Neural progenitor cell (in vitro differentiated cells): ENCODE measurements at regions not wholly inside any gene's neighbourhood (a gene's known extent, or its start where the extent isn't known, plus 50 kb on each side); places are given as distances from the start of the nearest gene placed in this dataset.

Source experiments
- CTCF ChIP-seq: fragments of 200-600 bp; sonication (generic); IDR thresholded peaks from 2 replicates; pipeline ENCODE4 v1.5.1; 2017; ENCODE audit warnings: antibody characterized with exemption, mild to moderate bottlenecking
- EZH2phosphoT487 ChIP-seq: fragments of 200-600 bp; sonication (generic); IDR thresholded peaks from 2 replicates; pipeline ENCODE4 v1.6.1; 2017; ENCODE audit warnings: antibody characterized with exemption

DNA sequence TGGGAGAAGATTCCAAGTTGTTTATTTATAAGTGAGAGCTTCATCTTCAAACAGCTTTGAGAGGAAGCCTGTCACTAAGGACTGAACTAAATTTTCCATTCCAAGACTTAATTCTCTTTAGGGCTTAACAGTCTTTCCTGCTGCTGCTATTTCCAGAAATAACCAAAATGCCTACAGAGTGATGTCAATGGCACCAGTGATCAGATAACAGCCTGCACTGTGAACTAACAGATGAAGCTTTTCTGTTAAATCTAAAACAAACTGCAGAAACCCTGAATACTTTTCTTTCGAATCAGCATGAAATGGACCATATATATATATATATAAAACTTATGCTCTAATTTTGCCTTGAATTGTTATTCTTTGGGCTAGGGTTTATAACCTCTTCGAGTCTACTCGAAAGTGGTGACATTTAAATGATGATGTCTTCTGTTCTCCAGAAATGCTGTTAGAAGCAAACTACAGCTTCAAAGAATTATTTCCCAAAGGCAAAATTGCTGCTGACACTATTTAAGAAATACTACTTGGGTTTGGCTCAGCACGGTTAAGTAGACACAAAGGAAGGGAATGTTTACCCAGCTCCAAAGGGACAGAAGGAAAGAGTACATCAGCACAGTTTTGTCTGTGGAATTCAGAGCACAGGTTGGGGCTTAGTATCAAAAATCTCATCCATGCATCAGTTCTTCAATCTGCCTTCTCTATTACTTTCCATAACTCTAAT lies 238.5 kb upstream of the LRRN1 start:
- no peak for TF ChIP-seq EZH2phosphoT487
- TF ChIP-seq CTCF, result no peak
